Activated CD4-positive, alpha-beta T cell treated with anti-CD3 and anti-CD28 coated beads, Interleukin-2, amount 10 ng/mL, durations not matched to agents 7 days and 5 days (primary cell): ENCODE measurements at regions not wholly inside any gene's neighbourhood (a gene's known extent, or its start where the extent isn't known, plus 50 kb on each side); places are given as distances from the start of the nearest gene placed in this dataset.
"Not testable (repeated sequence)": the region's sequence is repeated elsewhere in the genome, so short reads cannot be mapped to it uniquely, and the experiment has no call there.

Experiments
- CTCF ChIA-PET: fragments of 350-600 bp; sonication (Branson Sonifier 250); formaldehyde crosslinking; loops from one replicate; lab custom pipeline; 2021; ENCODE audit warnings: antibody characterized with exemption; lab: Charles Lee
- POLR2A ChIA-PET: fragments of 350-600 bp; sonication (Branson Sonifier 250); formaldehyde crosslinking; loops from one replicate; lab custom pipeline; 2021; ENCODE audit warnings: antibody characterized with exemption; lab: Charles Lee
- DNase-seq: peaks from one replicate; pipeline ENCODE4 v3.0.0-alpha.2; 2020
- H3K27ac Mint-ChIP-seq: one replicate; pipeline ENCODE4 v1.8.0; 2021; ENCODE audit warnings: mild to moderate bottlenecking, moderate library complexity, mixed read lengths
- H3K27me3 Mint-ChIP-seq: one replicate; pipeline ENCODE4 v1.8.0; 2021; ENCODE audit warnings: mixed read lengths
- H3K36me3 Mint-ChIP-seq: one replicate; pipeline ENCODE4 v1.8.0; 2021; ENCODE audit warnings: low read depth, mixed read lengths
- H3K4me1 Mint-ChIP-seq: one replicate; pipeline ENCODE4 v1.8.0; 2021; ENCODE audit warnings: mixed read lengths
- H3K4me3 Mint-ChIP-seq: one replicate; pipeline ENCODE4 v1.8.0; 2021; ENCODE audit warnings: mild to moderate bottlenecking, moderate library complexity, mixed read lengths
- H3K9me3 Mint-ChIP-seq: one replicate; pipeline ENCODE4 v1.8.0; 2021; ENCODE audit warnings: mixed read lengths

DNA sequence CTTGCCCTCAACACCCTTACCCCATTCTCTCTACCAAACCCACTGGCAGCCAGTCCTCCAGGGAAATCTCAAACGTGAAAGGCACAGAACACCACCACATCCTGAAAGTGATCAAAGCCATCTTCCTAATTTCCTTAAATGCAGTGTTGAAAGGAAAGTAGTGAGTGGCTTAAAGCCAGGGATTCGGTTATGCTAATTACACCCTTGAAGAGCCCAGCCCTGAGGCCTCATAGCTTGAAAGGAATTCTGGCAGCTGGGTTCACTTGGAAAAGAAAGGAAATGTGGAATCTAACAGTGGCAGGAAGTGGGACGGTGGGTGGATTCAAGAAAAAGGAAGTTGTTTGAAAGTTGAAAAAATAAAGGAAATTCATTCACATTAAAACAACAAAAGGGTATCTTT is 73.0 kb upstream of the FICD start:
- no peaks in the 10 kb centered on the region for H3K9me3 Mint-ChIP-seq
- H3K4me3 Mint-ChIP-seq, result no peak overlapping the region
- ChIA-PET POLR2A (no interaction called here), CTCF (no interaction called here)
- H3K36me3 Mint-ChIP-seq, result no peaks in the 10 kb centered on the region
- H3K4me1 Mint-ChIP-seq, result no peaks in the 10 kb centered on the region
- no peak for DNase-seq
- peaks cover 18% of the 10 kb centered on the region for H3K27me3 Mint-ChIP-seq
- no peak overlapping the region for H3K27ac Mint-ChIP-seq

DNA sequence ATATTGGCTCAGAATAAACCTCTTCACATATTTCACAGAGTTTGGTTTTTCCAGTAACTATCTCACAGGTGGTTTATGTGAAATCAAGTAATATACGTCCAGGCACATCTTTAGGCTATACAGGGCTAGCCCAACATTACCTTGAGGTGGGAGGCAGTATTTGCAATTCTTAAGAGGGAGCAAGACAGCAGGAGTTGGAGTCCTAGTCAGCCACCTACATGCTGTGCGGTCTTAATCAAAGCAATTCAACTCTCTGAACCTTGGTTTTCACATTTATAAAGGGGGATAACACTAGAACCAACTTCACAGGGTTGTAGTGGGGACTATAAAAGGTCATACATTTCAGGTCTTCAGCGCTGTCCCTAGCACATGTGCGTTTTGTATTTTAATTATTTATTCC is 73.5 kb upstream of the FICD start:
- Mint-ChIP-seq H3K4me1 (no peaks in the 10 kb centered on the region), H3K4me3 (no peak overlapping the region), H3K9me3 (no peaks in the 10 kb centered on the region), H3K36me3 (no peaks in the 10 kb centered on the region), H3K27ac (no peak overlapping the region), H3K27me3 (peaks cover 17% of the 10 kb centered on the region)
- no peak for DNase-seq
- ChIA-PET POLR2A (no interaction called here), CTCF (no interaction called here)

GRCh38 chr12:108440736-108441135 is 74.3 kb upstream of the FICD start:
- ChIA-PET CTCF (no interaction called here), POLR2A (no interaction called here)
- H3K9me3 Mint-ChIP-seq, result no peaks in the 10 kb centered on the region
- H3K36me3 Mint-ChIP-seq, result no peaks in the 10 kb centered on the region
- no peak overlapping the region for H3K27ac Mint-ChIP-seq
- no peak for DNase-seq
- no peaks in the 10 kb centered on the region for H3K4me1 Mint-ChIP-seq
- H3K27me3 Mint-ChIP-seq, result peaks cover 20% of the 10 kb centered on the region
- no peak overlapping the region for H3K4me3 Mint-ChIP-seq

- Mint-ChIP-seq H3K4me1 (no peaks in the 10 kb centered on the region), H3K27me3 (peaks cover 22% of the 10 kb centered on the region), H3K9me3 (no peaks in the 10 kb centered on the region), H3K36me3 (no peaks in the 10 kb centered on the region), H3K27ac (no peak overlapping the region), H3K4me3 (no peak overlapping the region)
- ChIA-PET POLR2A (no interaction called here), CTCF (no interaction called here)
- no peak for DNase-seq
These were observed 76.4 kb upstream of the FICD start for GRCh38 chr12:108438667-108439066.

- Mint-ChIP-seq H3K4me3 (no peak overlapping the region), H3K27ac (no peak overlapping the region), H3K4me1 (no peaks in the 10 kb centered on the region), H3K9me3 (no peaks in the 10 kb centered on the region), H3K36me3 (no peaks in the 10 kb centered on the region), H3K27me3 (peaks cover 4% of the 10 kb centered on the region)
- no peak for DNase-seq
- ChIA-PET CTCF (no interaction called here), POLR2A (no interaction called here)
These were observed 82.5 kb upstream of the FICD start for GRCh38 chr12:108432423-108433121.

DNA sequence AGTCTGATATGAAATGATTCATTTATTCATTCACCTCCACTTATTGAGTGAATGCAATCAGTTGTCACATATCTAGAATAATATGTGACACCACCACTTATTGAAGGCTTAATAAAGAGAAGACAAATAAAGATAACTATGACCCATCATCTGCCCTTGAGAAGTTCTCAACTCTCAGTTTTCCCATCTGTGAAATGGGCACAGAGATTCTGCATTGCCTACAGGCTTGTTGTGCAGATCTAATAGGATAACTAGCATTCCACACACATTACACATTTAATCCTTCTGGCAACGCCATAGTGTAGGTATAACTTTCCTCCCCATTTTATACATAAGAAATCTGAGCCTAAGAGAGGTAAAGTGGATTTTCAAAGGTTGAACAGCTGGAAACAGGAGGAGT is 84.2 kb upstream of the FICD start:
- Mint-ChIP-seq H3K27me3 (peaks cover 2% of the 10 kb centered on the region), H3K4me3 (no peak overlapping the region), H3K9me3 (no peaks in the 10 kb centered on the region), H3K4me1 (no peaks in the 10 kb centered on the region), H3K36me3 (no peaks in the 10 kb centered on the region), H3K27ac (no peak overlapping the region)
- DNase-seq, result no peak
- CTCF ChIA-PET, result interaction anchor here (0.7 kb wide), 1 partner anchor 399 kb away, joined by 5 read pairs; no protein-coding TSS in a partner anchor
- POLR2A ChIA-PET, result no interaction called here

- no peak for DNase-seq
- POLR2A ChIA-PET, result no interaction called here
- Mint-ChIP-seq H3K27ac (no peak overlapping the region), H3K9me3 (no peaks in the 10 kb centered on the region), H3K27me3 (peaks cover 2% of the 10 kb centered on the region), H3K4me3 (no peak overlapping the region), H3K4me1 (no peaks in the 10 kb centered on the region), H3K36me3 (no peaks in the 10 kb centered on the region)
- CTCF ChIA-PET, result no interaction called here
These were observed 84.8 kb upstream of the FICD start for GRCh38 chr12:108430245-108430644.

- H3K9me3 Mint-ChIP-seq, result no peaks in the 10 kb centered on the region
- no peaks in the 10 kb centered on the region for H3K27me3 Mint-ChIP-seq
- POLR2A ChIA-PET, result no interaction called here
These were observed 86.2 kb upstream of the CMKLR1 start for GRCh38 chr12:108425238-108425795.

GRCh38 chr12:108424816-108425215 is 85.7 kb upstream of the CMKLR1 start:
- H3K36me3 Mint-ChIP-seq, result no peaks in the 10 kb centered on the region
- H3K4me1 Mint-ChIP-seq, result no peaks in the 10 kb centered on the region
- ChIA-PET POLR2A (no interaction called here), CTCF (no interaction called here)
- H3K9me3 Mint-ChIP-seq, result no peaks in the 10 kb centered on the region
- no peak overlapping the region for H3K27ac Mint-ChIP-seq
- H3K27me3 Mint-ChIP-seq, result no peaks in the 10 kb centered on the region
- no peak overlapping the region for H3K4me3 Mint-ChIP-seq
- DNase-seq, result no peak

More at GRCh38 chr12:108425238-108425795, 86.2 kb upstream of the CMKLR1 start:
- Mint-ChIP-seq H3K36me3 (no peaks in the 10 kb centered on the region), H3K4me3 (no peak overlapping the region), H3K27ac (no peak overlapping the region), H3K4me1 (no peaks in the 10 kb centered on the region)
- CTCF ChIA-PET, result no interaction called here
- DNase-seq, result no peak

DNA sequence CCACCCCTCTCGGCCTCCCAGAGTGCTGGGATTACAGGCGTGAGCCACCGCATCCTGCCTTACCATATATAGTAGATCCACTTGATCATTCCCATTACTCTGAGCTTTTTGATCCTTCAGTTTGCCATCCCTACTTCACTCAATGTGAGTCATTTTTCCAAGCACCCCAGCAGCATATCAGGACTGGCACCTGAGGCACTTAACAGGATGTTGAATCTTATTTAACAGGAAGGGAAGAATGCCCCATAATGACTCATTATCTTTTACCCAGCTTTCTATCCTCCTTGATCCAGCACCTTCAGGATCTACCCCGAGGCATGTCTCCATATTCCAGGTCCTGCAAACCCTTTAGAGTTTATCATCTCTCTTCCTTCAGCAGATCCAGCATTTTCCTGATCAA is 84.9 kb upstream of the CMKLR1 start:
- Mint-ChIP-seq H3K36me3 (no peaks in the 10 kb centered on the region), H3K9me3 (no peaks in the 10 kb centered on the region), H3K27ac (no peak overlapping the region), H3K4me3 (no peak overlapping the region), H3K27me3 (no peaks in the 10 kb centered on the region), H3K4me1 (no peaks in the 10 kb centered on the region)
- no peak for DNase-seq
- CTCF ChIA-PET, result interaction anchor here (0.6 kb wide), 1 partner anchor 85 kb away, joined by 3 read pairs; the partner anchor contains the start of gene CMKLR1
- POLR2A ChIA-PET, result no interaction called here

GRCh38 chr12:108423486-108423885 is 84.4 kb upstream of the CMKLR1 start:
- no peaks in the 10 kb centered on the region for H3K9me3 Mint-ChIP-seq
- no peak overlapping the region for H3K4me3 Mint-ChIP-seq

DNA sequence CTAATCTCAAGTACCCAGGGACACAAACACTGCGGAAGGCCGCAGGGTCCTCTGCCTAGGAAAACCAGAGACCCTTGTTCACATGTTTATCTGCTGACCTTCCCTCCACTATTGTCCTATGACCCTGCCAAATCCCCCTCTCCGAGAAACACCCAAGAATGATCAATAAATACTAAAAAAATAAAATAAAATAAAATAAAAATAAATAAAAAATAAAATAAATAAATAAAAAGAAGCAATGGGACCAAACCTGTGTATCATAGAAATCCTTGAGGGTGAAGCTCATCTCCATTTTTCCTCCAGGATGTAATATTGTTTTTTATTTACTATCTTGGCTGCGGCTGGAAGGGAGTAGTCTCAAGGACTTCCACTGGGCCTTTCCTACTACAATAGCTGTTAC is 82.0 kb upstream of the CMKLR1 start:
- H3K27me3 Mint-ChIP-seq, H3K36me3 Mint-ChIP-seq, H3K4me1 Mint-ChIP-seq, CTCF ChIA-PET, H3K27ac Mint-ChIP-seq, H3K4me3 Mint-ChIP-seq, H3K9me3 Mint-ChIP-seq, DNase-seq, POLR2A ChIA-PET: not testable (repeated sequence)

More at GRCh38 chr12:108423486-108423885, 84.4 kb upstream of the CMKLR1 start:
- H3K36me3 Mint-ChIP-seq, result no peaks in the 10 kb centered on the region
- ChIA-PET POLR2A (no interaction called here), CTCF (no interaction called here)
- no peaks in the 10 kb centered on the region for H3K4me1 Mint-ChIP-seq
- DNase-seq, result no peak
- no peak overlapping the region for H3K27ac Mint-ChIP-seq
- H3K27me3 Mint-ChIP-seq, result no peaks in the 10 kb centered on the region

GRCh38 chr12:108420421-108420820 is 81.3 kb upstream of the CMKLR1 start:
- CTCF ChIA-PET, H3K9me3 Mint-ChIP-seq, H3K27me3 Mint-ChIP-seq, H3K4me1 Mint-ChIP-seq, POLR2A ChIA-PET, DNase-seq, H3K4me3 Mint-ChIP-seq, H3K27ac Mint-ChIP-seq, H3K36me3 Mint-ChIP-seq: not testable (repeated sequence)

DNA sequence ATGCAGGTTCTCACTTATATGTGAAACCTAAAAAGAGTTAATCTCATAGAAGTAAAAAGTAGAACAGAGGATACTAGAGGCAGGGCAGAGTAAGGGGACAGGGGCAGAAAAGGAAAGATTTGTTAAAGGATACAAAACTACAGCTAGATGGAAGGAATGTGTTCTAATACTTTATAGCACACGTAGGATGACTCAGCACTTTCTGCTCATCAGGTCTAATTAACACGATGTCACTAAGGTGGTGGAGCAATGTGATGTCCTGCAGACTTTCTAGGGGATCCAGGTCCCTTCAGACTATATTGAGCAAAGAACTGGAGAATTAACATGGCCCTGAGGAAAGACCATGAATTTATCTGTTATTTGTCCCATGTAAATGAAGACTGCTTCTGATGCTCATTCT is 80.8 kb upstream of the CMKLR1 start:
- no peak overlapping the region for H3K4me3 Mint-ChIP-seq
- ChIA-PET CTCF (no interaction called here), POLR2A (no interaction called here)
- no peaks in the 10 kb centered on the region for H3K4me1 Mint-ChIP-seq
- H3K36me3 Mint-ChIP-seq, result no peaks in the 10 kb centered on the region
- no peaks in the 10 kb centered on the region for H3K27me3 Mint-ChIP-seq
- H3K27ac Mint-ChIP-seq, result no peak overlapping the region
- no peaks in the 10 kb centered on the region for H3K9me3 Mint-ChIP-seq
- DNase-seq, result no peak
